B cell (primary cell): ENCODE measurements at regions not wholly inside any gene's neighbourhood (a gene's known extent, or its start where the extent isn't known, plus 50 kb on each side); places are given as distances from the start of the nearest gene placed in this dataset.

Experiments
- ATAC-seq: fragments of 200-7000 bp; cut with Tn5 transposase; one replicate; pipeline ENCODE4 v1.10.0; 2021; ENCODE audit warnings: low read depth, mild to moderate bottlenecking, moderate number of reproducible peaks, moderate library complexity
- CTCF ChIA-PET: fragments of 350-600 bp; sonication (Branson Sonifier 250); formaldehyde crosslinking; loops from one replicate; lab custom pipeline; 2021; ENCODE audit warnings: antibody characterized with exemption, inconsistent platforms; lab: Charles Lee
- POLR2A ChIA-PET: fragments of 350-600 bp; sonication (Branson Sonifier 250); formaldehyde crosslinking; loops from one replicate; lab custom pipeline; 2021; ENCODE audit warnings: antibody characterized with exemption; lab: Charles Lee
- DNase-seq: peaks from one replicate; pipeline ENCODE4 v3.0.0; 2013
- H2AFZ ChIP-seq: 2 replicates; pipeline ENCODE4 v1.6.1; 2012; ENCODE audit warnings: mild to moderate bottlenecking, low read depth, low read length; ENCODE audit not compliant: insufficient read depth, poor library complexity, severe bottlenecking
- H3K27ac ChIP-seq, 2 donors: 1 replicate in 1 of 2; 2 replicates in 1 of 2; pipeline ENCODE4 v1.5.1; 2012 to 2013; ENCODE audit warnings: low read length in 2 of 2, mild to moderate bottlenecking in 2 of 2, moderate library complexity in 1 of 2
- H3K27me3 ChIP-seq, 4 experiments: fragments of 200-600 bp in 1 of 4; sonication (generic) in 1 of 4; replicated peaks in 1 of 4; 1 replicate in 2 of 4; 2 replicates in 2 of 4; pipeline versions ENCODE4 v1.6.1 to v1.7.0; 2013 to 2016; ENCODE audit warnings: low read length in 3 of 4, mild to moderate bottlenecking in 2 of 4, mixed read lengths in 1 of 4, moderate library complexity in 1 of 4; ENCODE audit not compliant: insufficient read depth in 4 of 4, control insufficient read depth in 3 of 4; ENCODE audit errors: control extremely low read depth in 1 of 4
- H3K36me3 ChIP-seq, 2 experiments: replicated peaks in 1 of 2; 1 replicate in 1 of 2; 2 replicates in 1 of 2; pipeline versions ENCODE4 v1.6.1 to v1.7.1; 2013; ENCODE audit warnings: low read length in 1 of 2; ENCODE audit not compliant: insufficient read depth in 2 of 2, control insufficient read depth in 1 of 2; ENCODE audit errors: control extremely low read depth in 1 of 2, extremely low read depth in 1 of 2
- H3K4me1 ChIP-seq, 2 donors: fragments of 200-600 bp in 1 of 2; sonication (generic) in 1 of 2; 1 replicate in 1 of 2; 2 replicates in 1 of 2; pipeline versions ENCODE4 v1.5.1 to v1.6.1; 2013 to 2017; ENCODE audit warnings: low read length in 2 of 2; ENCODE audit not compliant: control insufficient read depth in 2 of 2, insufficient read depth in 2 of 2
- H3K4me2 ChIP-seq: replicated peaks from 2 replicates; pipeline ENCODE3; 2012; ENCODE audit warnings: mild to moderate bottlenecking, low read depth, low read length; ENCODE audit not compliant: poor library complexity, severe bottlenecking
- H3K4me3 ChIP-seq, 5 experiments: fragments of 200-600 bp in 1 of 5; sonication (generic) in 1 of 5; 1 replicate in 3 of 5; 2 replicates in 2 of 5; pipeline versions ENCODE4 v1.5.1 to v1.7.0; 2011 to 2016; ENCODE audit warnings: low read length in 4 of 5, mild to moderate bottlenecking in 4 of 5, low read depth in 2 of 5, control low read depth in 1 of 5, moderate library complexity in 1 of 5; ENCODE audit not compliant: insufficient read depth in 1 of 5; ENCODE audit errors: control extremely low read depth in 1 of 5, extremely low read depth in 1 of 5
- H3K79me2 ChIP-seq: fragments of 200-600 bp; sonication (generic); one replicate; pipeline ENCODE4 v1.6.0; 2016; ENCODE audit warnings: low read length; ENCODE audit not compliant: control insufficient read depth, insufficient read depth
- H3K9ac ChIP-seq: fragments of 200-600 bp; sonication (generic); 2 replicates; pipeline ENCODE4 v1.6.1; 2017; ENCODE audit warnings: mild to moderate bottlenecking, low read length, moderate library complexity
- H3K9me3 ChIP-seq, 3 donors: one replicate each; pipeline versions ENCODE4 v1.6.1 to v1.7.1; 2013; ENCODE audit warnings: low read length in 2 of 3; ENCODE audit not compliant: control insufficient read depth in 2 of 3, insufficient read depth in 1 of 3; ENCODE audit errors: control extremely low read depth in 1 of 3
- H4K20me1 ChIP-seq: 2 replicates; pipeline ENCODE4 v1.6.0; 2012; ENCODE audit warnings: mild to moderate bottlenecking, low read length; ENCODE audit not compliant: insufficient read depth, control insufficient read depth, poor library complexity, severe bottlenecking
- H3K27ac Mint-ChIP-seq: one replicate; pipeline ENCODE4 v1.8.0; 2021; ENCODE audit warnings: mixed read lengths
- H3K27me3 Mint-ChIP-seq: one replicate; pipeline ENCODE4 v1.8.0; 2021; ENCODE audit warnings: mixed read lengths
- H3K4me1 Mint-ChIP-seq: one replicate; pipeline ENCODE4 v1.8.0; 2021; ENCODE audit warnings: mixed read lengths
- H3K4me3 Mint-ChIP-seq: one replicate; pipeline ENCODE4 v1.8.0; 2021; ENCODE audit warnings: mixed read lengths
- H3K9me3 Mint-ChIP-seq: one replicate; pipeline ENCODE4 v1.8.0; 2022; ENCODE audit warnings: mixed read lengths; ENCODE audit not compliant: insufficient read depth
- EZH2 ChIP-seq: IDR thresholded peaks from 2 replicates; pipeline ENCODE4 v1.6.1; 2012; ENCODE audit warnings: borderline replicate concordance, low read depth, mild to moderate bottlenecking, moderate library complexity, low read length; ENCODE audit not compliant: insufficient read depth, poor library complexity, severe bottlenecking
- WGBS: methylation state at CpG from one replicate; pipeline ENCODE4 v1.1.5; 2013; ENCODE audit warnings: missing lambda C conversion rate; ENCODE audit not compliant: insufficient coverage; 5-methylcytosine and 5-hydroxymethylcytosine counted together
- intact Hi-C: fragments of 100-400 bp; cut with micrococcal nuclease; formaldehyde crosslinking; loops from one replicate; pipeline ENCODE4 v1.10.0; 2022
- TF ChIP-seq, protein P1 (sequence below): fragments of 200-600 bp; IDR thresholded peaks from one replicate; pipeline ENCODE4 v1.8.0; 2022; ENCODE audit warnings: antibody characterized with exemption, mild to moderate bottlenecking

- POLR2A ChIA-PET: no interaction called here
- Histone ChIP-seq H3K27me3 (peaks cover 0 to 22% (median 10%) of the 10 kb centered on the region in 4 experiments), H3K4me1 (no peaks in the 10 kb centered on the region), H3K9ac (no peak overlapping the region), H3K36me3 (no peaks in the 10 kb centered on the region), H4K20me1 (no peaks in the 10 kb centered on the region), H3K79me2 (no peaks in the 10 kb centered on the region), H3K4me2 (no peak overlapping the region), H3K27ac (no peak overlapping the region), H3K4me3 (no peak overlapping the region), H2AFZ (no peak overlapping the region), H3K9me3 (peaks cover 0 to 16% (median under 1%) of the 10 kb centered on the region in 3 donors)
- intact Hi-C loops: no loop called here
- no peak for ATAC-seq
- CTCF ChIA-PET: no interaction called here
- WGBS: no CpG with 5 or more reads among the region's 2 CpGs
- no peak for DNase-seq
- no peak overlapping the region for H3K27ac Mint-ChIP-seq
- peaks cover 3% of the 10 kb centered on the region for H3K9me3 Mint-ChIP-seq
- peaks cover 56% of the 10 kb centered on the region for H3K27me3 Mint-ChIP-seq
- no peaks in the 10 kb centered on the region for H3K4me1 Mint-ChIP-seq
- TF ChIP-seq, protein P1, sequence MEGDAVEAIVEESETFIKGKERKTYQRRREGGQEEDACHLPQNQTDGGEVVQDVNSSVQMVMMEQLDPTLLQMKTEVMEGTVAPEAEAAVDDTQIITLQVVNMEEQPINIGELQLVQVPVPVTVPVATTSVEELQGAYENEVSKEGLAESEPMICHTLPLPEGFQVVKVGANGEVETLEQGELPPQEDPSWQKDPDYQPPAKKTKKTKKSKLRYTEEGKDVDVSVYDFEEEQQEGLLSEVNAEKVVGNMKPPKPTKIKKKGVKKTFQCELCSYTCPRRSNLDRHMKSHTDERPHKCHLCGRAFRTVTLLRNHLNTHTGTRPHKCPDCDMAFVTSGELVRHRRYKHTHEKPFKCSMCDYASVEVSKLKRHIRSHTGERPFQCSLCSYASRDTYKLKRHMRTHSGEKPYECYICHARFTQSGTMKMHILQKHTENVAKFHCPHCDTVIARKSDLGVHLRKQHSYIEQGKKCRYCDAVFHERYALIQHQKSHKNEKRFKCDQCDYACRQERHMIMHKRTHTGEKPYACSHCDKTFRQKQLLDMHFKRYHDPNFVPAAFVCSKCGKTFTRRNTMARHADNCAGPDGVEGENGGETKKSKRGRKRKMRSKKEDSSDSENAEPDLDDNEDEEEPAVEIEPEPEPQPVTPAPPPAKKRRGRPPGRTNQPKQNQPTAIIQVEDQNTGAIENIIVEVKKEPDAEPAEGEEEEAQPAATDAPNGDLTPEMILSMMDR: no peak
- no peak overlapping the region for H3K4me3 Mint-ChIP-seq
Measured at GRCh38 chr6:33966536-33966935, 162.7 kb upstream of the MLN start.

- no peak overlapping the region for H3K4me3 ChIP-seq
- CTCF ChIA-PET: no interaction called here
Measured at GRCh38 chr6:33965766-33966165, 162.0 kb upstream of the MLN start.

More at GRCh38 chr6:33965766-33966165, 162.0 kb upstream of the MLN start:
- peaks cover 56% of the 10 kb centered on the region for H3K27me3 Mint-ChIP-seq
- intact Hi-C loops: no loop called here
- Histone ChIP-seq H3K9me3 (peaks cover 0 to 16% (median 0%) of the 10 kb centered on the region in 3 donors), H3K27me3 (peaks cover 0 to 22% (median 10%) of the 10 kb centered on the region in 4 experiments), H2AFZ (no peak overlapping the region), H3K27ac (no peak overlapping the region), H3K4me2 (no peak overlapping the region), H4K20me1 (no peaks in the 10 kb centered on the region), H3K9ac (no peak overlapping the region), H3K79me2 (no peaks in the 10 kb centered on the region), H3K36me3 (no peaks in the 10 kb centered on the region), H3K4me1 (no peaks in the 10 kb centered on the region)
- no peak for DNase-seq
- WGBS: 95% methylated on average over 5 of the region's 8 CpGs
- ATAC-seq: no peak
- POLR2A ChIA-PET: no interaction called here
- no peak overlapping the region for H3K4me3 Mint-ChIP-seq
- H3K27ac Mint-ChIP-seq: no peak overlapping the region
- no peak for TF ChIP-seq EZH2
- TF ChIP-seq, protein P1: no peak
- no peaks in the 10 kb centered on the region for H3K9me3 Mint-ChIP-seq
- H3K4me1 Mint-ChIP-seq: no peaks in the 10 kb centered on the region
